Gastrocnemius medialis (tissue), 4 donors: ENCODE measurements at regions not wholly inside any gene's neighbourhood (a gene's known extent, or its start where the extent isn't known, plus 50 kb on each side); places are given as distances from the start of the nearest gene placed in this dataset.

Experiments used
- ATAC-seq, 2 donors: fragments of 150-250 bp; one replicate each; pipeline ENCODE4 v1.9.1; 2016
- DNase-seq, 2 donors: peaks; one replicate each; pipeline ENCODE4 v3.0.0-alpha.2; 2019
- H3K27ac ChIP-seq, 4 donors: fragments of 200-600 bp; sonication (generic); 1 replicate in 1 of 4; 2 replicates in 3 of 4; pipeline ENCODE4 v1.5.1; 2016 to 2018; ENCODE audit warnings: mild to moderate bottlenecking in 2 of 4, moderate library complexity in 1 of 4
- H3K27me3 ChIP-seq, 3 donors: fragments of 200-600 bp; sonication (generic) in 2 of 3; 1 replicate in 1 of 3; 2 replicates in 2 of 3; pipeline versions ENCODE4 v1.5.1 to v1.6.0; 2016 to 2019; ENCODE audit warnings: mild to moderate bottlenecking in 1 of 3, moderate library complexity in 1 of 3
- H3K36me3 ChIP-seq, 2 donors: fragments of 200-600 bp; sonication (generic) in 1 of 2; one replicate each; pipeline ENCODE4 v1.5.1; 2017 to 2018
- H3K4me1 ChIP-seq, 2 donors: fragments of 200-600 bp; sonication (generic) in 1 of 2; one replicate each; pipeline ENCODE4 v1.5.1; 2016 to 2017; ENCODE audit warnings: mild to moderate bottlenecking in 2 of 2
- H3K4me3 ChIP-seq, 4 donors: fragments of 200-600 bp; sonication (generic) in 3 of 4; 1 replicate in 1 of 4; 2 replicates in 3 of 4; pipeline ENCODE4 v1.5.1; 2016 to 2019; ENCODE audit warnings: mild to moderate bottlenecking in 2 of 4
- H3K9me3 ChIP-seq, 3 donors: fragments of 200-600 bp; sonication (generic) in 2 of 3; 1 replicate in 1 of 3; 2 replicates in 2 of 3; pipeline ENCODE4 v1.5.1; 2016 to 2019
- CTCF ChIP-seq, 5 experiments: fragments of 450-650 bp in 3 of 5; fragments of 200-600 bp in 2 of 5; sonication (generic) in 2 of 5; IDR thresholded peaks in 4 of 5; conservative IDR thresholded peaks in 1 of 5; 1 replicate in 4 of 5; 2 replicates in 1 of 5; pipeline ENCODE4 v1.5.1; 2016 to 2019; ENCODE audit warnings: antibody characterized with exemption in 5 of 5, mild to moderate bottlenecking in 3 of 5, moderate library complexity in 3 of 5
- POLR2A ChIP-seq, 2 donors: fragments of 450-650 bp; IDR thresholded peaks; one replicate each; pipeline ENCODE4 v1.6.1; 2017; ENCODE audit warnings: antibody characterized with exemption in 2 of 2, mild to moderate bottlenecking in 2 of 2, moderate library complexity in 2 of 2
- in situ Hi-C, 4 donors: fragments of 200-750 bp; cut with MboI; loops; one replicate each; pipeline versions ENCODE4 v1.15.0 to v1.8.0; 2017; ENCODE audit warnings: low sequenced_read_pairs in 4 of 4
- intact Hi-C: fragments of 100-400 bp; cut with DNase I; formaldehyde crosslinking; loops from one replicate; pipeline ENCODE4 v1.15.1; 2023; ENCODE audit warnings: low total_unique reads

DNA sequence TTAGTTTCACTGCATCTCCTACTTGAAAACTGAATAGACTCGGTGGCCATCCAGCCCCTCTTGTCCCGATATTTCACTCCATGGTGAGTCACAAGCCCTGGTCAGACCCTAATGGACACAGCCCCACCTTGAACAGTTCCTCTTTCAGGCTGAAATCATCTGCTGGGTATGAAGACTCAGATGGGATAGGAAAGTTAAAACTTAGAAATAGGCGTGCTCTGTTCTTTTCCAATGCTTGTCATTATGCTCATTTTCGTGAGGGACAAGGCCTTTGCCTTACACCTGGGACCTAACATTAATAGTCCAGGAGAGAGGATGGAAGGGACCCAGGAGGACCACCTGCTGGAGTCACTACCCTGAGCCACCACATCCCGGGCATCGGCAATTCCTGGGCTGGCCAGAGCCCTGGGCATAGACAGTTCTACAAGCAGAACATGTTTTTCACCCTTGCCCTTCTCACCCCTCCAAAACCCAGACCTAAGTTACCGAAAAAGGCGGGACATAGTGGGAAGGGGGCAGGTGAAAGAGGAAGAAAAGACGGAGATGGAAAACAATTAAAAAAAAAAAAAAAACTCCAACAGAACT is 278.3 kb downstream of the SOX9 start:
- no peak for ATAC-seq
- DNase-seq = no peak
- no peak overlapping the region for H3K4me3 ChIP-seq
- in situ Hi-C loops (no loop called here), intact Hi-C loops (no loop called here)
- no peaks in the 10 kb centered on the region for H3K4me1 ChIP-seq
- H3K27ac ChIP-seq = no peak overlapping the region
- H3K9me3 ChIP-seq = no peaks in the 10 kb centered on the region
- no peaks in the 10 kb centered on the region for H3K36me3 ChIP-seq
- no peak for TF ChIP-seq POLR2A (IDR thresholded peaks at IDR 0.05)
- TF ChIP-seq CTCF (IDR thresholded peaks at IDR 0.05 in 4 of 5, conservative IDR thresholded peaks at IDR 0.05 in 1 of 5) = no peak
- H3K27me3 ChIP-seq = no peaks in the 10 kb centered on the region

DNA sequence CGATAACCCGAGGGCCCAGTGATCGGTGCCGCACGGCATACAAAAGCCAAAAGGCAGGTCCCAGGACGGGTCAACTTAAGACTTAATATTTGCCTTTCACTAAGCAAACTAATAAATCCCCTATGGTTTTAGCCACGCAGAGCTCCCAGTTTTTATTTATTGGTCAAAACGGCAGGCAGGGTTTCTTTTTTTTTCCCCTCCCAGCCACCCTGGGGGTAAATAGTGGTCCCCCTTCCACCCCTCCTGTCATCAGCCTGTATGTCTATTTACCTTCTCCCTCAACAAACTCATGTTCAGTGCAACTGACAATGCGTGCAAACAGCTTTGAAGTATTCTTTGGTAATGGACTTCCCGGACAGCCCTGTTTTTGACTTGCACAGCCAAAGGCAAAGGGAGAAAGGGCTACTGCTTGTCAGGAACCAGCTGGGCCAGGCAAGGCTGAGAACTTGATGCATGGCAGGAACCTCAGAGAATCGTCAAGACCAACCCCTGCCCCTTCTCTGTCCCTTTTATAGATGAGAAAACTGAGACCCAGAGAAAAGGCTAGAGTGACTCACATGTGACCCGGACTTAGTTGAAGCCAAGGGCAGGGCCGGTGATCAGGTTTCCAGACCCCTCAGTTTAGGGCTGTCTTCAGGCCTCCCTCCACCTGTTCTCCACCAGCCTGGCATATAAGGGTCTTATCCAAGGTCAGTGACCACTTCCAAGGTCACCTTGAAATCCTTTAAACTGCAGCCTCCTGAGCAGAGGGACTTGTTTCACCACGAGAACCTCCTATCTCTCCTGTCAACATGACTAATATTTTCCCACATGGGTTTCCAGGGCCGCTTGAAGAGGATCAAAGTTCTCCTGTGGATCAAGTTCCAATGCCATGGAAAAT is 279.0 kb downstream of the SOX9 start:
- ATAC-seq = no peak
- TF ChIP-seq CTCF (IDR thresholded peaks at IDR 0.05 in 4 of 5, conservative IDR thresholded peaks at IDR 0.05 in 1 of 5) = no peak
- no peak overlapping the region for H3K4me3 ChIP-seq
- no peaks in the 10 kb centered on the region for H3K27me3 ChIP-seq
- no peak for DNase-seq
- H3K27ac ChIP-seq = no peak overlapping the region
- in situ Hi-C loops = loop anchor here in 1 of 4 donors (25.0 kb wide), 1 partner anchor 238 kb away; no protein-coding TSS in a partner anchor
- H3K9me3 ChIP-seq = no peaks in the 10 kb centered on the region
- no peaks in the 10 kb centered on the region for H3K4me1 ChIP-seq
- intact Hi-C loops = no loop called here
- no peaks in the 10 kb centered on the region for H3K36me3 ChIP-seq

- Histone ChIP-seq H3K36me3 (no peaks in the 10 kb centered on the region), H3K4me1 (no peaks in the 10 kb centered on the region), H3K27me3 (no peaks in the 10 kb centered on the region), H3K4me3 (no peak overlapping the region), H3K27ac (no peak overlapping the region), H3K9me3 (no peaks in the 10 kb centered on the region)
- in situ Hi-C loops = loop anchor here in 1 of 4 donors (25.0 kb wide), 1 partner anchor 238 kb away; no protein-coding TSS in a partner anchor
- DNase-seq (no peak), ATAC-seq (no peak)
- TF ChIP-seq POLR2A (IDR thresholded peaks at IDR 0.05) (no peak), CTCF (IDR thresholded peaks at IDR 0.05 in 4 of 5, conservative IDR thresholded peaks at IDR 0.05 in 1 of 5) (no peak)
- intact Hi-C loops = no loop called here
Observed at GRCh38 chr17:72400488-72400827, 279.6 kb downstream of the SOX9 start.

DNA sequence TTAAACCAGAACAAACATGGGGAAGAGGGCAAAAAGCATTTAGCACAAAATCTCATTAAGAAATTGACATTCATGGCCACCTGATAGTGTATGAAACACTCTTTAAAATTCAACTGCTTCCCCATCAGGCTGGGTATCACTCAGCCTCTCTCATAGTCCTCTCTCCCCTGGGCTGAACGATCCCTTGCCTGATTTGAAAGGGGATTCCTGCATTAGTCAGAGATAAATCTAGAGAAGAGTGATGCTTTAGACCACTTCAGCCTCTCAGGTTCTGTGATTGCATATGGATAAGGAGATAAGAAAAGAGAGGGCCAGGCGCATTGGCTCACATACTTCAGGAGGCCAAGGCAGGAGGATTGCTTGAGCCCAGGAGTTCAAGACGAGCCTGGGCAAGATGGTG is 280.0 kb downstream of the SOX9 start:
- H3K27ac ChIP-seq = no peak overlapping the region
- H3K36me3 ChIP-seq = no peaks in the 10 kb centered on the region
- TF ChIP-seq POLR2A (IDR thresholded peaks at IDR 0.05) (no peak), CTCF (IDR thresholded peaks at IDR 0.05 in 4 of 5, conservative IDR thresholded peaks at IDR 0.05 in 1 of 5) (no peak)
- no peaks in the 10 kb centered on the region for H3K27me3 ChIP-seq
- H3K9me3 ChIP-seq = no peaks in the 10 kb centered on the region
- H3K4me3 ChIP-seq = no peak overlapping the region
- DNase-seq = no peak
- intact Hi-C loops = no loop called here
- no peak for ATAC-seq
- no peaks in the 10 kb centered on the region for H3K4me1 ChIP-seq
- in situ Hi-C loops = loop anchor here in 1 of 4 donors (25.0 kb wide), 1 partner anchor 239 kb away; no protein-coding TSS in a partner anchor
